ENCODE measurements at regions not wholly inside any gene's neighbourhood (a gene's known extent, or its start where the extent isn't known, plus 50 kb on each side); places are given as distances from the start of the nearest gene placed in this dataset.
"Not testable (repeated sequence)": the region's sequence is repeated elsewhere in the genome, so short reads cannot be mapped to it uniquely, and the experiment has no call there.

DNA sequence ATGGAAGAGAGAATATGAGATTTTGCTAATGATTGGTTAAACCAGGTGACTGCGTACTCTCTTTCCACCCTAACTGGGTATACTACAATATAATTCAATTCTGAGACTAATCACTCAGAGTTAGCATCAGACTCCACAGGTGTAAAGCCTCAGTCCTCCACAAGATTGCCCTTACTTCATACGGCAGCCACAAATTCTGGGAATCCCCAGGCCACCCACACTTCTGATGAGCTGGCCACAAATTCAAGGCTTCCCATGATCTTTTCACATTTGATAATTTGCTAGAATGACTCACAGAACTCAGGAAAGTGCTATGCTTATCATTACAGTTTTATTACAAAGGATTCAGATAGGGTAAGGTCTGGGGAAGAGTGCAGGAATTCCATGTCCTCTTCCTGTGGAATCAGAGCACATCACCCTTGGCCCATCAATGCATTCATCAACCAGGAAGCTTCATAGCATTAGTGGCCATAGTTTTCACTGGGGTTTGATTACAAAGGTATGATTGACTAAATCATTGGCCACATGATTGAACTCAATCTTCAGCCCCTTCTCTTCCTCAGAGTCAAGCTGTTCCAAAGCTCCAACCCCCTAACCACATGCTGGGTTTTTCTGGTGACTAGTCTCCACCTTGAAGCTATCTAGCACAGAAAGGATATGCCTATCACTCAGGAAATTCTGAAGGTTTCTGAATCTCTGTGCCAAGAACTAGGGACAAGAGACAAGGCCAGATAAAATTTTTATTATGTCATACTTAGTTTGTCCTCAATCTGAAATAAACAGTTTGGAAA is 131.7 kb downstream of the HHIPL2 start:
- no peak for DNase-seq (ENCODE audit: low read depth)

DNA sequence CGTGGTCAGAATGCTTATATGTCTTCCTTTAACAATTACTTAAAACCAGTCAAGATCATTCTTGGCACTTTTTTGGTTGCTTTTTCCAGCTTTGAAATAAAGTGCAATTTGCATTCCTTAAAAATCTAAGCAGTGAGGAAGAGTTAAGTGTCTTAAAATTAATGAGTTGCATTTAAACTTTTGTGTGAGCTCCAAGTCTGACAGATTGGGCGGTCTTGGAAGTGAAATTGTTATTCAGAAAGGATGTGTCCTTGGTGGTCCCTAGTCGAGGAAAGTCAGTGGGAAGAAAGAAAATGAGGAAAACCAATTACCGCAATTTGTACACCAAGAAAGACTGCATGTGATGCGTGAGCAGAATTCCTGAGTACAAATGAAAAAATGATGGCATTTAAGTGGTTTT is 132.5 kb downstream of the HHIPL2 start:
- no peak for DNase-seq (ENCODE audit: low read depth)

DNA sequence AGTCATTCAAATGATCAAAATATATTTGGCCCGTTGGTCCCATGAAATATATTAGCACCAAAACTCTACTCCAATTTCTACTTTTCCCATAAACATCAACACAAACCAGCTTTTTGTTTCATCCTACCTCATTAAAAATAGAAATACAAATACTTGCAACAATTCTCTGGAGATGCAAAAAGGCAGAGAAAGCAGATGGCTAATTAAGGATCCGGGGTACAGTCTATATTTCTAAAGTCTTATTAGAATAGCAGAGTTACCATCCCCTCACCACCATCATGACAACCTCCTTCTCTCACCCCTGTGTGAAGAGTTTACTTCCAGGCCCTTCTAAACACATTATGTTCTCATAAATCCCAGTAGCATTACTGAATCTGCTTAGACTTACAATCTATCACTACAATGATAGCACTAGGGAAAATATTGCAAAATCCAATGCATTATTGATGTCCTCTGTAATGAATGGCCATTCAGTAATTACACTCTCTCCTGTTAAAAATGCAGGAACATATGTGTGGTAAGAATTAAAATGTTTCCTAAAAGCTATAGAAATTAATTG is 133.8 kb downstream of the HHIPL2 start:
- DNase-seq (ENCODE audit: low read depth): no peak

DNA sequence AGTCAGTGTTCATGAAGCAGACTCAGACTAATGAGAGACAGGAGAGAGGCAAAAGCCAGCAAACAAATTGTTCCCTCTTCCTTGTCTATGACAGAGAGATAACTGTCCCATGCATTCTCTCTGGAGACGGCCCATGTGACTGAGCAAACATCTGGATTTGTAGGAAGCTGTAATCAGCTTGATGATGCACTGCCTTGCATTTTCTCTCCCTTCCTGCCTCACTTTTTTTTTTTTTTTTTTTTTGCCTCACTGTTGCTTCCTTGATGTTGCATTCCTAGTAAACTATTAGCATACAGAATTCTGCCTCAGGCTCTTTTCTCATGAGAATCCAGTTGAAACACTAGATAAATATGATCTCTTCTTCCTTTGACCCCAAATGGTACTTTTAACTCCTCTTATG is 134.5 kb downstream of the HHIPL2 start:
- no peak for DNase-seq (ENCODE audit: low read depth)

DNA sequence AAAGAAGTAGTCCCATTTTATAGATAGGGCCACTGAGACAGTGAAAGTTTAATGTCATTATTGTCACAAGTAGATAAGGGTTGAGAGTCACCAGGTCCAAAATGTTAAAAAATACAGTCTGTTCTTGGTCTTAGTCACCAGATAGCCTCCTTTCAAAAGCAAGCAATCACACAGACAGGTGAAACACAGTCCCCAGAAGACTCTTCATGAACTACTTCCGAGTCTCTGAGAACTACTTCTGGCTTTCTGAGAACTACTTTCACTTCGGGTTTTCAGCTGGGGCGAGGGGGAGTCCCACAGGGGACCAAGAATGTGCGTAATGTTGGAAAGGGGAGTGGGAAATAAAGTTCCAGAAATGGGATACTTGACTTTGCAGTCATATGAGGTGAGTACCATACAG is 143.2 kb downstream of the HHIPL2 start:
- no peak for DNase-seq (ENCODE audit: low read depth)

DNA sequence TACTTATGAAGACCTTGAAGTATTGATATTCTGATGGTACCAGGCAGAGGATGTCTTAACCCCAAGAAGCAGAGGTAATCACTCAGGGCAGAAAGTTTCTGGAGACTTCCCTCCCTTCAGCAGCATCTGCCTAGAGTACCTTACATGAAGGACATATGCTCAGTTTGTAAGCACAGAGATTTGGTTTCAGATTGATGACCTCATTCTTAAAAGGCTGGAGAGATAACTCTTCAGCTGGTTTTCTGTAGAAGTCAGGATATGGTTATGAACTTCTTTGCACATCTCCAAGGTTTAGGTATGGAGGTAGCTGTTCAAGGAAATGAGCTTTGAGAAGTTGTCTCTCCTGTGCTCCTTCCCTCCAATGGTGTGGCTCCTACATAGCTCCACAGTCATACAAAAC is 148.7 kb downstream of the HHIPL2 start:
- no peak for DNase-seq (ENCODE audit: low read depth)

DNA sequence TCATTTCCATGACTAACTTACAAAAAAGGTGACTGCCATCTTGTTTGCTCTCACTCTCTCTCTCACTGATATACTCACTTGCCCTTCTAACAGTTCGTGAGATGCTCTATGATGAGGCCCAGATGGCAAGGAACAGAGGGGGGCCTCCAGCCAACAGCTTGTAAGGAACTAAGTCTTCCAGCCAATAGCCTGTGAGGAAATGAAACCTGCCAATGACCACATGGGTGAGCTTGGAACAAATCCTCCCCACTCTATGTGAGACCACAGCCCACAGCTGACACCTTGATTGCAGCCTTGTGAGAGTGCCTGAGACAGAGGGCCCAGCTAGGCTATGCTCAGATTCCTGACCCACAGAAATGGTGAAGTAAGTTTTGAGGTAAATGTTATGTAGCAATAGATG is 153.7 kb downstream of the HHIPL2 start:
- DNase-seq (ENCODE audit: low read depth): no peak

DNA sequence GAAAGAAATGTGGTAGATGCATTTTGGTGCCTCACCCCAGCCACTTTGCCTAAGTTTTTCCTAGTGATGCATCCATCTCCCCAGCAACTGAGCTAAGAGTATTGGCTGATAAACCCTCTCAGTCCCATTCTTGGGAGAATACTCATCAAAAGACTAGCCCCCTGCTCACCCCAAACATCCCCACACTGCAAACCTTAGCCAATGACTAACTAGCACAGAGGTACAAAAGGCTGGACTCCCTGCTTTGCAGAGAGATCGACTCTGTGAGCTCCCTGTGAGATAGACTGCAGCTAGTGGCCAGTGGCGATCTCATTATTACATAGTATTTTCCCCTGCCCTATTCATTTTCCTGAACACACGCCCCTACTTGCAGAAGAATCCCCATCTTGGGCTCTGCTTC is 155.3 kb downstream of the HHIPL2 start:
- no peak for DNase-seq (ENCODE audit: low read depth)

DNA sequence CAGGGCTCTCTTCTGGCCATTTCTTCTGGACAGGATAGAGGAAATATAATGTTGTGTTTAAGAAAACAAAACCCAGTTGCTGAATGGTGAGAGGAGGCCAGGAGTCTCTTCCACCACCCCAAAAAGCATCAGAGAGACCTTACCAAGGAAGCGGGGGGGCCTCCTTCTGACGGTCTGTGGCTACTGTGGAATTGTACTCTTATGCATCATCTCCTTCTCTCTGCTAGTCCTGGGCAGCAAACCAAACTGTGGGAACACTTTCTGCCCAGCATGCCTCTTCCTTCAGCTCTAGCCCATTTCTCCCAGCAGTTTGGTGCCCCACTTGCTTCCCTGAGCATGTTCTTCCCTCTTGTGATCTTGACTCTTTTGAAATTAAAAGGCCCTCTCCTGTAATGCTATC is 157.7 kb downstream of the HHIPL2 start:
- peak; percentile 72 for DNase-seq (ENCODE audit: low read depth)

DNA sequence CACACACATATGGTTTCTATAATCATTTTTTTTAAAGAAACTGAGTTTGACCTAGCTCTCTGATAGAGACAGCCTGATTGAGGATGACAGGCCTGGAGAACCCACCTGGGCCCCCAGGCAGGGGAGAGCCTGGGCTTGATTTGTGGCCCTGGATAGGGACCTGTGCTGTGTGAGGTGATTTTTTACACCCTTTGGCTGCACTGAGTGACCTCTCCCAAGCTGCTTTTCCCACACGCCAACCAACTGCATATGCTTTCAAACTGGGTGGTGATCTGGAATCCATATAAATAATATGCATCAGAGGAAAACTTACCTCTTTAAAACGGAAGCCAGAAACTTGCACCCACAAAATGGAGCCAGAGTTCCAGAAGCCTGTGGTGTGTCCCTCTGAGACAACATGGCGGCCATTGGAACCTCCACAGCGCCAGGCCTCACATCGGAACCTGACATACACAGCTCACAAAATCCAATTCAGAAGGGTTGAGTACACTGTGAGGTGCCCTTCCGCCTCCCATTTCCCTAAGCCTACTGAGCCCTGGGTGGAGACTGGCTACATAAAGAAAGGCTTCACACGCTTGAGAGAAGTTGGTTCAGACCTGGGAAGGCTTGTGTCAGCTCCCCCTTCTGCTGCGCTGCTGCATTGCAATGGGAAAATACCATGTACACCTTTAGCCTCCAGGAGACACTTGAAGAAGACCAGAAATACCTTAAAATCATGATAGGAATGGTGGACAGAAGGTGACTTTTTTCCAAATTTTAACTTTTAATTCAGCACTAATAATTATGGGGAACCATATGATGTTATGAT is 160.7 kb downstream of the HHIPL2 start:
- DNase-seq (ENCODE audit: low read depth): no peak

DNA sequence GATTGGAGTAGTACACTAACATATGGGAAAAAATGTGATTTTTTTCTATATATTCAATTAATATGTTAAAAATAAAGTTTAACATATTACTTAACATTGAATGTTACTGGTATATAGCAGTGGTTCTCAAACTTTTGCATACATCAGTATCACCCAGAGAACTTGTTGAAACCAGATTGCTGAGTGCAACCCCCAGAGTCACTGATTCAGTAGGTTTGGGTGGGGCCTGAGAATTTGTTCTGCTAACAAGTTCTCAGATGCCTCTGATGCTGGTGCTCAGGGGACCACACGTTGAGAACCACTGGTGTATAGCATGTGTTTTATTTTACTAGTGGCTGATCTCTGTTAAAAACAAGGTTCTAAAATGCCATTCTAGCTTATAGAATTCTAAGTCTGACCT is 161.9 kb downstream of the HHIPL2 start:
- no peak for DNase-seq (ENCODE audit: low read depth)

DNA sequence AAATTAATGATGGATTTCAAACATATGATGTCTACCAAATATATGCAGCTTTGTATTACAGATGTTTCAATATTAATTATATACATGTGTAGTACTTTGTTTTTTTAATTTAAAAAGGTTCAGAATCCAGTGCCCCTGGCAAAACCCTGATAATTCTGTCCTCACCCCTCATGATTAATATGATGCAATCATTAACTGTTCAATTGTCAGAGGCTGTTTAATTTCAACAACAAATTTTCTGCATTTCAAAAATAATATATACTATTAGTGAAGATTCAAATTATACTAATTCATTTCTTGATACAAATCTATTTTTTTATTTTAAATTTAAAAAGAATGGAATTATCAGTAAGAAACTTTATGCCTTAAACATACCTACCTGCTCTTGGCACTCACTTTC is 162.6 kb downstream of the HHIPL2 start:
- no peak for DNase-seq (ENCODE audit: low read depth)

DNA sequence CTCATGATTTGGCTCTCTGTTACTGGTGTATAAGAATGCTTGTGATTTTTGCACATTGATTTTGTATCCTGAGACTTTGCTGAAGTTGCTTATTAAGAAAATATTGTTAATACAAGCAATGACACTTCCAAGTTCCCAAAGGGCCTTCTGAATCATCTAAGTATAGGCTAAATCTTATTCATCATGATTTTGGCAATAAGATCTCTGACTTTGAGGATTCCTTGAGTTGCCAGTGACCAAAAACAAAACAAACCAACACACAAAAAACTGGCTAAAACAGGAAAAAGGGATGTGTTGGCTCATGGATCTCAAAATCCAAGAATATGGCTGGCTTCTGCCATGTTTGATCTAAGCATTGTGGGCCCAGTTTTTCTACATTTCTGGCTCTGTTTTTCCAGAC is 163.4 kb downstream of the HHIPL2 start:
- no peak for DNase-seq (ENCODE audit: low read depth)

DNA sequence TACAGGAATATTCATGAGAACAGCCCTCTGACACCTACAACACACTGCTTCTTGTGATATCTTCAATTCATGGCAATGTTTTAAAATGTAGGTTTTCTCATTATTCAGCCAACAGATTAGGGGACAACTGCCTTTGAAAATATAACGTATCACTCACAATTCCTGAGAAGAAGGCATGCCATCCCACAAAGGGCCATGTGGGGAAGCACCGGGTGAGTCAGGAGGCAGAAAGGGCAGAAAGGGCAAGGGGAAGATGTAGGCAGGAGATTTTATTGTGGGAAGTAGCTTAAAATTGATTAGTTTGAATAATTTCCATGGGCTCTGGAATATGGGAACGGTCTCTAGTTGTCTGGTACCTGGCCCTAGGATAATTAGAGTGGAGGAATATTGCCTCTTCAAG is 165.7 kb downstream of the HHIPL2 start:
- DNase-seq (ENCODE audit: low read depth): peak; percentile 39

DNA sequence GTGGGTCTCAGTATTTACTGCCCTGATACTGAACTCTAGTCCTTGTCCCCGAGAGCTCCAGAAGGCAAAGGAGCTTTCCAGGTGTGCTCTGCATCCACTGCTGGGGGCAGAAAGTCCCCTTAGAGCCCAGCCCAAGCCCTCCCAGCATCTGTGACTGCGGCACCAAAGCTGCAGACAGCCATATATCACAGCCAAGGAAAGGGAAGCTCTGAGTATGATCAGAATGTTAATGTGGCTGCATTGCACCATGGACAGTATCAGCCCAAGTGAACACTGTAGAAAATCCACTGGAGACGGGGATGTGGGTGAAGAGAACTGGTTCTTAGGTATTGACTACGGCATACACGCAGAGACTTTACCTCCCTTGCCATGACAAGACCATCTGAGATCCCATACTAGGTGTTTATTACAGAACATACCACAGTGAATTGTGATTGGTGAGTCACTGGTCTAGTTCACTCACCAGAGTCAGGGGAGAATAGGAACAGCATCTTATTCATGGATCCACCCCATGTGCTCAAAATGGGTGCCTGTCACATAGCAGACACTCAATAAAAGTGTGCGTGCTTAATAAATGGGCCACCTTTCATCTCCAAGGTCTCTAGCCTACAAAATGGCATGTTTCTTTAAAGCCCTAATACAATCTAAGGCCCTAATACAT is 170.3 kb downstream of the HHIPL2 start:
- DNase-seq (ENCODE audit: low read depth): no peak

DNA sequence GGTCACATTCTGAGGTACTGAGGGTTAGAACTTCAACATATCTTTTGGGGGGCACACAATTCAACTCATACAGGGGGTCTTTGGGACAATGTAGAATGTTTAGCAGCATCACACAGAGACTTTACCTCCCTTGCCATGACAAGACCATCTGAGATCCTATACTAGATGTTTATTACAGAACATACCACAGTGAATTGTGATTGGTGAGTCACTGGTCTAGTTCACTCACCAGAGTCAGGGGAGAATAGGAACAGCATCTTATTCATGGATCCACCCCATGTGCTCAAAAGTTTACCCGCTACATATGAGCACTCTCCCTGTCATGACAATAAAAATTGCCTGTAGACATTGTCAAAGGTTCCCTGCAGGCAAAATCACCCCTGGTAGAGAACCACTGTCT is 171.1 kb downstream of the HHIPL2 start:
- DNase-seq (ENCODE audit: low read depth): not testable (repeated sequence)

DNA sequence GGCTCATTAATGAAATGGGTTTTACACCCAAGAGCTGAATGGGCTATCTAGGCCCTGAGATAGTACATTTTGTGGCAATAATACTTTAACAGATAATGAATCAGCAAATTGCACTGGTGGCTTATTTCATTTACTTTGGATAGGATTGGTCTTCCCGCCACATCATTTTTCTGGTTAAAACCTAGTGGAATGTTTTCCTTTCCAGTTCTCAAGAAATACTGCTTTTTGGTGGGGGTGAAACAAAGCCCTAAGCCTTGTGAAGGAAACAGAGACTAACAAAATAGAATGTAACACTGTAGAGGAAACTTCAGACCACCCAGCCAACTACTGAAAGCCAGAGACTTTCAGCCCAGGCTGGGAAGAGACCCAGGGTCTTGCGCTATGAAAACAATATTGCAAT is 172.2 kb downstream of the HHIPL2 start:
- no peak for DNase-seq (ENCODE audit: low read depth)

DNA sequence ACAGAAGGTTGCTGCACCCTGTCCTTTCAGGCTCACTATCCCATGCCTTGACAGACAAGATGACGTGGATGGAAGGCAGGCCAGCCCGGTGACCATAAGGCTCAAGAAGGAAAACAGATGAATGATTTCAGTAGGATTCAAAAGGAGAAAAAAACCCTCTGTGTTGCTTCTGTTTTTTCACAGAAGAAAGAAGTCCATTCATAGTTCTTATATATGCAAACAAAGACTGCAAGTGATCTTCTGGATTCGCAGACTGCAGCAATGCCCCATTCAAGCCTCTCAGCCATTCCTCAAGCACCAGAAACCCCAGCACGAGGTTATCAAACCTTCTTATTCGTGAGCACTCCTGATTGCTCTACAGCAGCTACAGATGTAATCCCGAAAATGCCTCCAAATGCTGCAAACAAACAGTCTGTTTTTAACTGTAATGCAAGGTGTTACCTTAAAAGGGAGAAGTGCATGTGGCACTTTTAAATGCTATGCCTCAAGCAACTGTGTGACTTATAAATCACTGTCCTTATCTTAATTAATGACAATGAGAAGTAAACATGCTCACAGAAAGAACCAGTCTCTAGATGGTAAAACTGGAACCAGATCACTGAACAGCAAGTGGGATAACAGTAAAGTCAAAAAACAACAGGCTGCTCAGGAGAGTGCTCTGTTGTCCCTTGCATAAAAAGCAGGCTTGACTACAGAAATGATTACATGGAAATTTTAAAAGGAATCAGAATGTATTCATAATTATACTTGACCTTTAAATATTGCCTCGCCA is 173.9 kb downstream of the HHIPL2 start:
- no peak for DNase-seq (ENCODE audit: low read depth)

DNA sequence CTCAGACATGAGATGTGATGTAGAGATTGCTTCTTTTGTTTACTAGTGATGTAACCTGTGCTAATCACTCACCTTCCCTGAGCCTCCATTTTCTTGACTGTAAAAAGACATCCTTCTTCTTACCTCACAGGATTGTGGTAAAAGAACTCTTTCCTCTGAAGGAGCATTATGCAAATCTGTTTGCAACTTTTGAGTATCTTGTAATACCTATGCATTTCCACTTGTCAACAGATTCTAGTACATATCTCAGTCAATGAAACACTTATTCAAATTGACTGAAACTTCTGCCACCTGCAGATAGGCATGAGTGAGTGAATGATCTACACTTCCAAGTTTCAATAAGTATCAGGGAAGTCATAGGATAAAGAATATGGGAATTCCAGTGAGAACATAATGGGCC is 174.7 kb downstream of the HHIPL2 start:
- no peak for DNase-seq (ENCODE audit: low read depth)

DNA sequence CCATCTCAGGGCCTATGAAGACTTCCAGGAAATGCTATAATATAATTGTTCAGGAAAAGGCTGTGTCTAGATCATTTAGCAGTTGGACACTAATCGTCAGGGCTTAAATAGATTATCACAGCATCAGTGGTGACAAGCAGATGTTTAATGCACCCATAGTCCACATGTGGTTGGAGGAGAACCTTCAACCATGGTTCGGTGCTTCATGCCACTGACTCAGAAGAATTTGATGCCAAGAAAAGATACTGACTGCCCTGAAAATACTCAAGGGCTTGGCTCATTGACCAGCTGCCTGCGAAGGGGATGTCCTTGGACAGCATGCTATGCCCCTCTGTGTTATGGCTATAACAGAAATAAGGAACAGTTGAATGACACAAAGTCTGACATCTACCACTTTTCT is 175.7 kb downstream of the HHIPL2 start:
- peak; percentile 84 for DNase-seq (ENCODE audit: low read depth)
